Astrocyte of the spinal cord (primary cell): ENCODE measurements at regions not wholly inside any gene's neighbourhood (a gene's known extent, or its start where the extent isn't known, plus 50 kb on each side); places are given as distances from the start of the nearest gene placed in this dataset.
"Not testable (repeated sequence)": the region's sequence is repeated elsewhere in the genome, so short reads cannot be mapped to it uniquely, and the experiment has no call there.

Source experiments
- DNase-seq: peaks from one replicate; pipeline ENCODE4 v3.0.0; 2011; ENCODE audit warnings: low read depth, low spot score
- H3K4me3 ChIP-seq: 2 replicates; pipeline ENCODE4 v1.5.1; 2011; ENCODE audit warnings: low read depth, mild to moderate bottlenecking, low read length, moderate library complexity
- in situ Hi-C: cut with HindIII; loops from 2 replicates; pipeline ENCODE4 v1.10.0; 2017; ENCODE audit warnings: low sequenced_read_pairs
- TF ChIP-seq, protein P1 (sequence below): IDR thresholded peaks from 2 replicates; pipeline ENCODE4 v1.5.1; 2012; ENCODE audit warnings: low read depth, mild to moderate bottlenecking, low read length, inconsistent platforms

GRCh38 chr3:135655328-135655727, 310.2 kb upstream of the PPP2R3A start:
- H3K4me3 ChIP-seq, result no peak overlapping the region
- TF ChIP-seq, protein P1, sequence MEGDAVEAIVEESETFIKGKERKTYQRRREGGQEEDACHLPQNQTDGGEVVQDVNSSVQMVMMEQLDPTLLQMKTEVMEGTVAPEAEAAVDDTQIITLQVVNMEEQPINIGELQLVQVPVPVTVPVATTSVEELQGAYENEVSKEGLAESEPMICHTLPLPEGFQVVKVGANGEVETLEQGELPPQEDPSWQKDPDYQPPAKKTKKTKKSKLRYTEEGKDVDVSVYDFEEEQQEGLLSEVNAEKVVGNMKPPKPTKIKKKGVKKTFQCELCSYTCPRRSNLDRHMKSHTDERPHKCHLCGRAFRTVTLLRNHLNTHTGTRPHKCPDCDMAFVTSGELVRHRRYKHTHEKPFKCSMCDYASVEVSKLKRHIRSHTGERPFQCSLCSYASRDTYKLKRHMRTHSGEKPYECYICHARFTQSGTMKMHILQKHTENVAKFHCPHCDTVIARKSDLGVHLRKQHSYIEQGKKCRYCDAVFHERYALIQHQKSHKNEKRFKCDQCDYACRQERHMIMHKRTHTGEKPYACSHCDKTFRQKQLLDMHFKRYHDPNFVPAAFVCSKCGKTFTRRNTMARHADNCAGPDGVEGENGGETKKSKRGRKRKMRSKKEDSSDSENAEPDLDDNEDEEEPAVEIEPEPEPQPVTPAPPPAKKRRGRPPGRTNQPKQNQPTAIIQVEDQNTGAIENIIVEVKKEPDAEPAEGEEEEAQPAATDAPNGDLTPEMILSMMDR, result no peak
- in situ Hi-C loops, result no loop called here
- DNase-seq, result no peak

- H3K4me3 ChIP-seq, DNase-seq, in situ Hi-C loops: not testable (repeated sequence)
Measured at GRCh38 chr3:135658451-135658850, 307.1 kb upstream of the PPP2R3A start.

GRCh38 chr3:135667061-135667460, 298.5 kb upstream of the PPP2R3A start:
- TF ChIP-seq, protein P1, result no peak
- in situ Hi-C loops, result no loop called here
- no peak for DNase-seq
- H3K4me3 ChIP-seq, result no peak overlapping the region

GRCh38 chr3:135674508-135674907, 291.0 kb upstream of the PPP2R3A start:
- H3K4me3 ChIP-seq, result no peak overlapping the region
- TF ChIP-seq, protein P1, result no peak
- DNase-seq, result no peak
- in situ Hi-C loops, result no loop called here

DNA sequence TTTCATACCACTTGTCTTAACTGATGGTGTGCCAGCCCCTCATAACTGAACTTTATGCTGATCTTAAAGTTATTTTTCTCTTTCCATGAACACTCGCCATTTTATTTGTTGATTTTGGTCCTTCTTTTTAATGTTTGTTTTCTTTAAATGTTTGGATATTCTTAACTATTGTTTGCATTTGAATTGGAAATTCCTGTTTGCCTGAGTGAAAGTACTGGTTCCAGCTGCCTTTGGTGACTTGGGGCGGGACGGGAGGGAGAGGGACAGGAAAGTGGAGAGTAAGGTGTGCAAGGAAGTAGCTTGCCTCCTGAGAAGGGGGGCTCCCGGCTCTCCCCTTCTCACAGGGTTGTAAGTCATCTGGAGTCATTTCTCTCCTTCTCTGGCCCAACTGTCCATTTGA, 287.1 kb upstream of the PPP2R3A start:
- in situ Hi-C loops, result no loop called here
- no peak overlapping the region for H3K4me3 ChIP-seq
- no peak for DNase-seq
- TF ChIP-seq, protein P1, result no peak

DNA sequence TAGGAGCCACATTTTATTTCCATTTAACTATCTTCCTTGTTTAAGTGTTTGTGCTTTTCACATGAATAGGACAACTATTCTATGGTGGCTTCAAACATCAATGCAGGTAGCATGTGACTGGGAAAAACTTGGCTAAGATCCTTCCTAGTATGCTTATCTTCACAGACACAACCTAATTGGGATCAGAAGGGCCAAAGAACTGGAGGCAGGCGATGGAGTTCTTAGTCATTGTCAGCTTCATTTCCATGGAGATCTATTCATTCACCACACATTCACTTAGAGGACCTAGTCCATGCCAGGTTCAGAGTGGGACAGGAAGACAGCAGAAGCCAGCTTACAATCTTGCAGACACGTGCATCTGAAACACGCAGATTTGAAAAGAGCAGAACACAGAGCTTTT, 277.5 kb upstream of the PPP2R3A start:
- TF ChIP-seq, protein P1, result no peak
- no peak overlapping the region for H3K4me3 ChIP-seq
- in situ Hi-C loops, result no loop called here
- DNase-seq, result no peak

- no peak overlapping the region for H3K4me3 ChIP-seq
- DNase-seq, result no peak
- in situ Hi-C loops, result no loop called here
- TF ChIP-seq, protein P1, result no peak
Measured at GRCh38 chr3:135690664-135691063, 274.9 kb upstream of the PPP2R3A start.
